Activated CD8-positive, alpha-beta T cell treated with anti-CD3 and anti-CD28 coated beads, Interleukin-2, amount 10 ng/mL, durations not matched to agents 7 days and 5 days (primary cell): ENCODE measurements at regions not wholly inside any gene's neighbourhood (a gene's known extent, or its start where the extent isn't known, plus 50 kb on each side); places are given as distances from the start of the nearest gene placed in this dataset.
"Not testable (repeated sequence)": the region's sequence is repeated elsewhere in the genome, so short reads cannot be mapped to it uniquely, and the experiment has no call there.

Source experiments
- ATAC-seq: fragments of 150-1000 bp; cut with Tn5 transposase; one replicate; pipeline ENCODE4 v1.10.0; 2021; ENCODE audit warnings: moderate library complexity
- CTCF ChIA-PET: fragments of 350-600 bp; sonication (Branson Sonifier 250); formaldehyde crosslinking; loops from one replicate; lab custom pipeline; 2021; ENCODE audit warnings: antibody characterized with exemption; lab: Charles Lee
- POLR2A ChIA-PET: fragments of 350-600 bp; sonication (Branson Sonifier 250); formaldehyde crosslinking; loops from one replicate; lab custom pipeline; 2021; ENCODE audit warnings: antibody characterized with exemption; lab: Charles Lee
- DNase-seq: peaks from one replicate; pipeline ENCODE4 v3.0.0-alpha.2; 2020
- H3K27ac Mint-ChIP-seq: one replicate; pipeline ENCODE4 v1.8.0; 2021; ENCODE audit warnings: mild to moderate bottlenecking, mixed read lengths
- H3K27me3 Mint-ChIP-seq: one replicate; pipeline ENCODE4 v1.8.0; 2021; ENCODE audit warnings: low read depth, mixed read lengths
- H3K36me3 Mint-ChIP-seq: one replicate; pipeline ENCODE4 v1.8.0; 2021; ENCODE audit warnings: low read depth, mixed read lengths
- H3K4me1 Mint-ChIP-seq: one replicate; pipeline ENCODE4 v1.8.0; 2021; ENCODE audit warnings: low read depth, mixed read lengths
- H3K4me3 Mint-ChIP-seq: one replicate; pipeline ENCODE4 v1.8.0; 2021; ENCODE audit warnings: mild to moderate bottlenecking, mixed read lengths
- H3K9me3 Mint-ChIP-seq: one replicate; pipeline ENCODE4 v1.8.0; 2022; ENCODE audit warnings: mixed read lengths; ENCODE audit not compliant: insufficient read depth

- ChIA-PET CTCF (no interaction called here), POLR2A (no interaction called here)
Observed at GRCh38 chr12:59452259-59452658, 143.6 kb upstream of the SLC16A7 start.

DNA sequence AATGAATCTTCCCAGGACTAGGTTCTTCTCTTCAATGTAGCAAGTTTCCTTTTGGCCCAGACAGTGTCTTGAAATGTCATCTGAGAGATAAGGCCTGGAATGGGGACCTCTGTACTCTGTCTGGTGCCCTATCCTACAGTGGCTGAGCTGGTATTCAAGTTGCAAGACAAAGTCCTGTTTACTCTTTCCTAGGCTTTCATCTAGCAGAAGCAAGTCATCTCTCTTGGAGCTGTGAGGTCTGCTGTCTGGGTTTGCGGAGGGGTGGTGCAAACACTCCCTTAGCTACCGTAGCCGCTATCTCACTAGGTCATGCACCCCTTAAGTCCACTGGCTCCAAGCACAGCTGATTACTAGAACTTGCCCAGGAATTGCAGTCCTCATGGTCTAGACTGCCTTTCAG, 149.7 kb upstream of the SLC16A7 start:
- POLR2A ChIA-PET, result interaction anchor here (0.8 kb wide), 1 partner anchor 150 kb away, joined by 3 read pairs; the partner anchor contains the start of gene SLC16A7
- H3K4me3 Mint-ChIP-seq, result no peak overlapping the region
- CTCF ChIA-PET, result interaction anchor here (0.9 to 1.3 kb wide), 3 partner anchors 11 to 389 kb away, joined by 3 to 4 read pairs (median 4); no protein-coding TSS in a partner anchor

More at GRCh38 chr12:59452259-59452658, 143.6 kb upstream of the SLC16A7 start:
- H3K27ac Mint-ChIP-seq, result no peak overlapping the region
- H3K9me3 Mint-ChIP-seq, result no peaks in the 10 kb centered on the region
- H3K36me3 Mint-ChIP-seq, result no peaks in the 10 kb centered on the region
- no peak overlapping the region for H3K4me3 Mint-ChIP-seq
- no peaks in the 10 kb centered on the region for H3K27me3 Mint-ChIP-seq
- ATAC-seq (no peak), DNase-seq (no peak)
- no peaks in the 10 kb centered on the region for H3K4me1 Mint-ChIP-seq

DNA sequence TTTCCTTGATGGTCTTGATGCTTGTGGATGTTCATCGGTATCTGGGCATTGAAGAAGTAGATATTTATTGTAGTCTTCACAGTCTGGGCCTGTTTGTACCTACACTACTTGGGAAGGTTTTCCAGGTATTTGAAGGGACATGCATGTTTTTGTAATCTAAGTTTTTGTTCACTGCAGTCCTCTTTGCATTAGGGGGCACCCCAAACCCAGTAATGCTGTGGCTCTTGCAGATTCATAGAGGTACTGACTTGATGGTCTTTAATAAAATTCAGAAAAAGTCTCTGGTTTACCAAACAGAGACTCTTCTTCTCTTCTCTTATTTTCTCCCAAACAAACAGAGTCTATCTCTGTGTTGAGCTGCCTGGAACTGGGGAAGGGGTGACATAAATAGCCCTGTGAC, 150.9 kb upstream of the SLC16A7 start:
- Mint-ChIP-seq H3K4me3 (no peak overlapping the region), H3K36me3 (no peaks in the 10 kb centered on the region), H3K9me3 (peaks cover 4% of the 10 kb centered on the region), H3K27ac (no peak overlapping the region), H3K4me1 (no peaks in the 10 kb centered on the region), H3K27me3 (no peaks in the 10 kb centered on the region)
- ChIA-PET POLR2A (no interaction called here), CTCF (interaction anchor here (0.9 to 1.3 kb wide), 2 partner anchors 12 to 362 kb away, joined by 3 to 4 read pairs; no protein-coding TSS in a partner anchor)
- no peak for ATAC-seq
- peak; percentile 27 for DNase-seq

More for the DNA sequence above, 149.7 kb upstream of the SLC16A7 start:
- DNase-seq (no peak), ATAC-seq (no peak)
- no peak overlapping the region for H3K27ac Mint-ChIP-seq
- no peaks in the 10 kb centered on the region for H3K36me3 Mint-ChIP-seq
- no peaks in the 10 kb centered on the region for H3K4me1 Mint-ChIP-seq
- H3K9me3 Mint-ChIP-seq, result no peaks in the 10 kb centered on the region
- no peaks in the 10 kb centered on the region for H3K27me3 Mint-ChIP-seq

DNA sequence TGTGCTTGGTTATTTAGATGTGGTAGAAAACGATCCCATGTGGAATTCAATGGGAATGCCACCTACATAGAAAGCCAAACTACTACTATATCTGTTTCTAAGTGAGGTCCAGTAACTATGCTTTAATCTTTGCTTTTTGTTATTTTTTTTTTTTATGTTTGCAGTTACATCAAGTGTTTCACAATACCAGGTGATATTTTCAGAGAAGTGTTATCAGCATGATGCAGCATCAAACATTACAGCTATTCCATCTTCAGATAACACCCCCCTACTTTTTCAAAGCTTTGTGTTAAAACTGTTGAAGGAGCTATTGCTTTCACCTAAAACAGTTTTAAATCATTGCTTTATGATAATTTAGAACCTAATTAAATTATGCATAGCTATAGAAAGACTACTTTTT, 163.8 kb upstream of the SLC16A7 start:
- Mint-ChIP-seq H3K27me3 (no peaks in the 10 kb centered on the region), H3K4me1 (no peaks in the 10 kb centered on the region), H3K9me3 (no peaks in the 10 kb centered on the region), H3K27ac (no peak overlapping the region), H3K4me3 (no peak overlapping the region), H3K36me3 (no peaks in the 10 kb centered on the region)
- ChIA-PET POLR2A (no interaction called here), CTCF (no interaction called here)
- no peak for DNase-seq
- no peak for ATAC-seq

GRCh38 chr12:59431266-59431665, 164.6 kb upstream of the SLC16A7 start:
- POLR2A ChIA-PET, result no interaction called here

DNA sequence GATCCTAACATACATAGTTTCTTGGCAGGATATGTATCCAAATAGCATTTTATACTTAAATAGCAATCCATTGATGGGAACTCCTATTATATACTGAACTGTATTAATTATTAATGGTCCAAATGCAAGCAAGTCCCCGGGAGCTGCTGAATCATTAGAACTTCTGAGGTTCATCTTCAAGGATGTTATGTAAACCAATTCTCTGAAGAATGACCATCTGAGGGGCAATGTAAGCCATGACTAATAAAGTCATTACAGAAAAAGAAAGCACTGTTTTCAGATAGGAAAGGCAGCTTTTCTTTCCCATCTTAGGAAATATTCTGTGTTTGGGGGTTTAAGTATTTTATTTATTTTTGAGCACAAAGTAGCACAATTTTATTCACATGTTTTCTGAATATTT, 166.1 kb upstream of the SLC16A7 start:
- ATAC-seq, result no peak

More at GRCh38 chr12:59431266-59431665, 164.6 kb upstream of the SLC16A7 start:
- Mint-ChIP-seq H3K4me3 (no peak overlapping the region), H3K9me3 (no peaks in the 10 kb centered on the region), H3K27me3 (no peaks in the 10 kb centered on the region), H3K27ac (no peak overlapping the region), H3K36me3 (no peaks in the 10 kb centered on the region), H3K4me1 (no peaks in the 10 kb centered on the region)
- ATAC-seq, result no peak
- CTCF ChIA-PET, result no interaction called here
- no peak for DNase-seq

DNA sequence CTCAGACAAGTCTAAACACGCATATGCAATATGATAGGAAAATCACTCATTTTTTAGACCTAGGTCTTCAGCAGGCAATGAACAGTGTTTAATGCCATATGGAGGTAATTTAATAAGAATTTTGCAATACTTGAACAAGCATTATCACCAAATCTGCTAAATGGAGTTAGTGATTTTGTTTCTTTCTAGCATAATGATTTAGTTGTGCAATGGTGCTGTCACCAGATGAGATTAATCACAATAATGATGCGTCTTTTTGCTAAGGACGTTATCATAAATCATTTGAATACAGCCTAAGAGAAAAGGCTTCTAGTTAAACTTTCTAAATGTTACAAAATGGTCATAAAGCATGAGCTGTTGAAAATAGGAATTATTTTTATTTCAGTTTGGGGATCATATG, 170.0 kb upstream of the SLC16A7 start:
- Mint-ChIP-seq H3K27me3 (no peaks in the 10 kb centered on the region), H3K36me3 (no peaks in the 10 kb centered on the region), H3K9me3 (no peaks in the 10 kb centered on the region), H3K4me3 (no peak overlapping the region), H3K27ac (no peak overlapping the region), H3K4me1 (no peaks in the 10 kb centered on the region)
- ATAC-seq, result no peak
- ChIA-PET CTCF (no interaction called here), POLR2A (no interaction called here)
- DNase-seq, result no peak

More for the DNA sequence above, 166.1 kb upstream of the SLC16A7 start:
- ChIA-PET CTCF (no interaction called here), POLR2A (no interaction called here)
- no peak overlapping the region for H3K27ac Mint-ChIP-seq
- H3K9me3 Mint-ChIP-seq, result no peaks in the 10 kb centered on the region
- no peaks in the 10 kb centered on the region for H3K36me3 Mint-ChIP-seq
- H3K4me1 Mint-ChIP-seq, result no peaks in the 10 kb centered on the region
- DNase-seq, result no peak
- H3K4me3 Mint-ChIP-seq, result no peak overlapping the region
- H3K27me3 Mint-ChIP-seq, result no peaks in the 10 kb centered on the region

DNA sequence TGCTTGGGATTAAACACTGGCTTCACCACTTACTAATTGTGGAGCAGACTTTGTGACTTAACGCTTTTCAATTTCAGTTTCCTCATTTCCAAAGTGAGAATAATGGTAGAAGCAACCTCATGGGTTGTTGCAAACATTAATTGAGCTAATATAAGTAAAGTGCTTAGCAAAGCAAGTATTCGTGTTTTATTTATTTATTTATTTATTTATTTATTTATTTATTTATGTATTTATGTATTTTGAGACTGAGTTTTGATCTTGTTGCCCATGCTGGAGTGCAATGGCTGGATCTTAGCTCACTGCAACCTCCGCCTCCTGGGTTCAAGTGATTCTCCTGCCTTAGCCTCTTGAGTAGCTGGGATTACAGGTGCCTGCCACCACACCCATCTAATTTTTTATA, 171.2 kb upstream of the SLC16A7 start:
- H3K36me3 Mint-ChIP-seq, H3K9me3 Mint-ChIP-seq, H3K27ac Mint-ChIP-seq, POLR2A ChIA-PET, H3K4me1 Mint-ChIP-seq, DNase-seq, CTCF ChIA-PET, H3K4me3 Mint-ChIP-seq, ATAC-seq, H3K27me3 Mint-ChIP-seq: not testable (repeated sequence)

- H3K4me3 Mint-ChIP-seq, result no peak overlapping the region
- ATAC-seq (no peak), DNase-seq (no peak)
- H3K27ac Mint-ChIP-seq, result no peak overlapping the region
- no peaks in the 10 kb centered on the region for H3K9me3 Mint-ChIP-seq
- POLR2A ChIA-PET, result no interaction called here
- CTCF ChIA-PET, result no interaction called here
- no peaks in the 10 kb centered on the region for H3K4me1 Mint-ChIP-seq
- H3K27me3 Mint-ChIP-seq, result no peaks in the 10 kb centered on the region
- H3K36me3 Mint-ChIP-seq, result no peaks in the 10 kb centered on the region
Observed at GRCh38 chr12:59414051-59414450, 181.8 kb upstream of the SLC16A7 start.

GRCh38 chr12:59408431-59408830, 187.4 kb upstream of the SLC16A7 start:
- Mint-ChIP-seq H3K4me3 (no peak overlapping the region), H3K36me3 (no peaks in the 10 kb centered on the region), H3K27me3 (no peaks in the 10 kb centered on the region), H3K27ac (no peak overlapping the region), H3K4me1 (peaks cover 14% of the 10 kb centered on the region), H3K9me3 (no peaks in the 10 kb centered on the region)
- POLR2A ChIA-PET, result no interaction called here
- CTCF ChIA-PET, result interaction anchor here (0.9 to 1.5 kb wide), 2 partner anchors 21 to 400 kb away, joined by 3 read pairs; no protein-coding TSS in a partner anchor
- ATAC-seq, result no peak
- no peak for DNase-seq

DNA sequence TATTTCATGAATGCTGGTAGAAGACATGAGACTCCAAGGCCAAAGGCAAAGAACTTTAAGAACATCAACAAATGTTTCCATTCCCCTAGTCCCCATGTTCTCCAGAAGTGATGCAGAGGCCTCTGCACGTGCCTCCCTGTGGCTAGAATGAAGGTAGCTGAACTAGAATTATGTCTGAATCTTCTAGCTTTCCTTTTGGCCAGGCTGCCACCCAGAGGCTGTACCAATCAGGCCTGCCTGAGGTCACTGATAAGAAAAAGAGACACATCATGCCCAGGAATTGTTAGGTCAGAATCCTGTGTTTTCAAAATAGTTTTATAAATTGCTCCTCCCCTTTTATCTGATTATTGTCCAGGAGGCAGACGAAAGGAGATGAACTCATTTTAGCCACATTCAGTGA, 188.0 kb upstream of the SLC16A7 start:
- no peak overlapping the region for H3K27ac Mint-ChIP-seq
- no peaks in the 10 kb centered on the region for H3K9me3 Mint-ChIP-seq
- DNase-seq (no peak), ATAC-seq (no peak)
- ChIA-PET CTCF (interaction anchor here (0.6 to 1.5 kb wide), 3 partner anchors 21 to 400 kb away, joined by 3 read pairs; no protein-coding TSS in a partner anchor), POLR2A (no interaction called here)
- no peaks in the 10 kb centered on the region for H3K27me3 Mint-ChIP-seq
- no peak overlapping the region for H3K4me3 Mint-ChIP-seq
- no peaks in the 10 kb centered on the region for H3K36me3 Mint-ChIP-seq
- H3K4me1 Mint-ChIP-seq, result peaks cover 14% of the 10 kb centered on the region

GRCh38 chr12:59405992-59406391, 189.8 kb upstream of the SLC16A7 start:
- ChIA-PET POLR2A (no interaction called here), CTCF (interaction anchor here (3.7 kb wide), 1 partner anchor 430 kb away, joined by 31 read pairs; no protein-coding TSS in a partner anchor)
- ATAC-seq, result no peak
- Mint-ChIP-seq H3K4me3 (no peak overlapping the region), H3K27ac (no peak overlapping the region), H3K36me3 (no peaks in the 10 kb centered on the region), H3K4me1 (peaks cover 14% of the 10 kb centered on the region), H3K27me3 (no peaks in the 10 kb centered on the region), H3K9me3 (no peaks in the 10 kb centered on the region)
- no peak for DNase-seq
